ENCODE measurements at regions not wholly inside any gene's neighbourhood (a gene's known extent, or its start where the extent isn't known, plus 50 kb on each side); places are given as distances from the start of the nearest gene placed in this dataset.

DNA sequence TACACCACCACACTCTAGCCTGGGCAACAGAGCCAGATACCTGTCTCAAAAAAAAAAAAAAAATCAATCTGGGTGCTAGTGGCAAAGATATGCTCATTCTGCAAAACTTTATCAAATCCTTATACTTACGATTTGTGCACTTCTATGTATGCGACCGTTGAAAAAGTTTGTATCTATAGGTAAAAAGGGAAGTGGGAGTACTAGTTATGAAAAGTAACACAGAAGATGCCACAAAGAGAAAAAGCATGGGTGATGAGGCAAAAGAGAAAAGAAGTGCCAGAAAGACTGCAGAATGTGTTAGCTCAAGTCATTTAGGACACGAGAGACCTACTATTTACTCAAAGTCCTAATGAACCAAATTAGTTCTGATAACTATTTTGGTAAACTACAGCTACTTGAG, 407.8 kb downstream of the SHQ1 start:
- Mint-ChIP-seq H3K4me1 (peaks cover 47 to 93% (median 75%) of the 10 kb centered on the region in 4 donors), H3K27ac (no peak overlapping the region), H3K4me3 (peak overlapping the region in 1 of 4 donors; percentile 11), H3K27me3 (no peaks in the 10 kb centered on the region), H3K9me3 (no peaks in the 10 kb centered on the region), H3K36me3 (peaks cover 27% of the 10 kb centered on the region)
- no peaks in the 10 kb centered on the region for H3K27me3 ChIP-seq (ENCODE audit: control insufficient read depth, insufficient read depth, low read length)
- H3K4me3 ChIP-seq (ENCODE audit: low read depth, low read length), result no peak overlapping the region
- no peak overlapping the region for H3K27ac ChIP-seq (ENCODE audit: insufficient read depth, low read length, poor library complexity, severe bottlenecking)
- H3K36me3 ChIP-seq (ENCODE audit: control insufficient read depth, insufficient read depth, low read length), result peaks cover 25% of the 10 kb centered on the region
- ATAC-seq (ENCODE audit: low read depth in 2 of 2), result no peak
- DNase-seq, result no peak
- peaks cover 33% of the 10 kb centered on the region for H3K4me1 ChIP-seq (ENCODE audit: control insufficient read depth, insufficient read depth, low read length, poor library complexity, severe bottlenecking)
- no peaks in the 10 kb centered on the region for H3K9me3 ChIP-seq (ENCODE audit: control insufficient read depth in 2 of 2, low read length in 2 of 2)

DNA sequence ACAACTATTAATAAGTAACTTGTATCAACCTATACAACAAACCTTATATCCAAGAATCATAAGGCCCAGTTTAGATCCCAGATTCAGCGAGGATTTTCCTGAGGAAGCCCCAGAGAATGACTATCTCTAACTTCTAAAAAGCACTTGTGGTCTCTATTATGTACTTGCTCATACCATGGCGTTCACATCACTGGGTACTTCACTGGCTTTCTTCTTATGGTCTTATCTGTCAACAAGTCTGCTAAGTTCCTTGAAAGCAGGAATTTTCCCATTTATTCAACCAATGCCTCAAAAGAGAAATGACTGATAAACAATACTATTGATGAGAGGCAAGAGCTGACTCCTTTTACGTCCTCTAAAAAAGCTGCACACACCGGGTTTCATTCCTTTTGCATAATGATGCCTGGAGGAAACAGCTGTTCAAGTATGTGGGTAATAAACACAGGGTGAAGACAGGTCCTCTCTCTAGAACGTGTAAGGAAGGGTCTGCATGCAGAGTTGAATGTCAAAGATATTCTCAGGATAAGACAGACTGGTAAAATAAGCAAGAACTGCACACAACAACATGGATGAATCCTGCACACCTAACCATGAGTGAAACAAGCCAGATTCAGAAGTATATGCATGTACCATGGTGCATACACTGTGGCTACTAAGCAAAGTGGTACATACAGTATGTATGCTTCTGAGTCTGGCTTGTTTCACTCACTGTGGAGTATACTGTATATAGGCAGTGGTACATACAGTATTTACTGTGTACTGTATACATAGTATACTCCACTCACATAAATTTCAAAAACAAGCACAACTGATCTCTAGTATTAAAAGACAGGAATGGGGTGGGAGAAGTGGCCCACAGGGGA, 408.7 kb downstream of the SHQ1 start:
- ATAC-seq (ENCODE audit: low read depth in 2 of 2) (peak; percentile 29 to 35), DNase-seq (no peak)
- Histone ChIP-seq H3K9me3 (ENCODE audit: control insufficient read depth in 2 of 2, low read length in 2 of 2) (no peaks in the 10 kb centered on the region), H3K4me1 (ENCODE audit: control insufficient read depth, insufficient read depth, low read length, poor library complexity, severe bottlenecking) (peaks cover 28% of the 10 kb centered on the region), H3K27me3 (ENCODE audit: control insufficient read depth, insufficient read depth, low read length) (no peaks in the 10 kb centered on the region), H3K27ac (ENCODE audit: insufficient read depth, low read length, poor library complexity, severe bottlenecking) (no peak overlapping the region), H3K4me3 (ENCODE audit: low read depth, low read length) (no peak overlapping the region), H3K36me3 (ENCODE audit: control insufficient read depth, insufficient read depth, low read length) (peaks cover 25% of the 10 kb centered on the region)
- no peaks in the 10 kb centered on the region for H3K27me3 Mint-ChIP-seq
- H3K36me3 Mint-ChIP-seq, result peaks cover 31% of the 10 kb centered on the region
- H3K4me1 Mint-ChIP-seq, result peaks cover 45 to 88% (median 75%) of the 10 kb centered on the region in 4 donors
- H3K9me3 Mint-ChIP-seq, result no peaks in the 10 kb centered on the region
- H3K27ac Mint-ChIP-seq, result peak overlapping the region in 1 of 3 donors; percentile 6
- peak overlapping the region in 2 of 4 donors; percentile 11 to 38 for H3K4me3 Mint-ChIP-seq

DNA sequence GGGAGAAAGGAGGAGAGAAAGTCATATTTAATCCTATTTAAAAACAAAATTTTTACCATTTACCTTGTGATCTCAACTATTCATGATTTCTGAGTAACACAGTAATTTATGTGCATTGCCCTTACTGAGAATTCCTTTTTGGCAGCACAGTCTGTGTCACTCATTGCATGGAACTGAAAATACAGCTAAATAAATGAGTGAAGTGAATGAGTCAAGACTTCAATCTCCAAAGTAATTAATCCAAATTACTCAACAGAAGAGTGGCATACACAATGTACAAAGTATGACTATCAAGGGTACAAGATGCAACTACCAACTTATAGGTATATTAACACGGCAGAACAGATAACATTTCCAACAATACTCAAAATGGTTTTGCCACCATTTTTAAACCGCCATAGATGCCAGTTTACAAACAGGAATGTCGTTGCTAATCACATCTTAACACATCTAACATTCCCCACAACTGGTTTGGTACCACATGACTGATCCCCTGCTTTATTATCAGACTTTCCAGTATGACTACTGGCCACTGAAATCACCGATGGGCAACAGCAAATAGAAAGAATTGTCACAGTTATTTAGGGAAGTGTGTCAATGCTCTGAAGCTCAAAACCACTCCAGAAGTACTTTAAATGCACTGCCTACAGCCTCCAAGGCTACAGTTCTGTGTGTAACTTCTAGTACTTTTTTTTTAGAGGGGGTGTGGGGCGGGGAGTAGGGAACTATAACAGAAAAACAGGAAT, 410.4 kb downstream of the SHQ1 start:
- ATAC-seq (ENCODE audit: low read depth in 2 of 2), result no peak

DNA sequence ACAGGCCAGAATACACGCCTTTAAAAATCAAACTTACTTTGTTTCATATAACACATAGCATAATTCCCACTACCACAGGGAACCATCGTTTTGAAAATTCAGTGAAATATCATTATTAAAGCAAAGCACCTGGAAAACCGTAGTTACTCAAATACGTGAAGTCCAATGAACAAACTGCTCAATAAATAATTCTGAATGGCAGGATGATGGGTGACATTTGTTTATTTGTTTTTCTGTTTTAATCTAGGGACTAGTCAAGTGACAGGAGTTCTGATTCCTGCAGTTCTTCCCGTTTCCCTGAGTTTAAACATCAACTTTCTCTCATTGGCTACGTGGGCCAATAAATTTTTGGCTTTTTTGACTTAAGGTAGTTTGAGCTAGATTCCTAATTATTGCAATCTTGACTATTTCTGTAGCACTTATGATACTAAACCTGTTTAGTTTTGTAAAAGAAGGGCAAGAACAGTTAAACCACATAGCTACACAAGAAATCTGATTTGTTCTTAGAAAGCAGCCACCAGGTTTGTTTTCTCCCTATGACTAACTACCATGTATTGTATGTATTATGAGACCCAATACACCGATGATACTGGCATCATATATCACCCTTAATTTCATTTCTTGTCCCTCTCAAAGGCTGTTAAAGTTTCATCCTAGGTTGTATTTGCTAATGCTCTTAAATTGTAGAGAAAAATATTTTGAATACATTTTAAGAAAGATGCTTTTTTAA, 411.2 kb downstream of the SHQ1 start:
- ATAC-seq (ENCODE audit: low read depth in 2 of 2), result peak; percentile 40 to 43

More for the DNA sequence above, 410.4 kb downstream of the SHQ1 start:
- Mint-ChIP-seq H3K4me1 (peaks cover 45 to 87% (median 73%) of the 10 kb centered on the region in 4 donors), H3K27me3 (no peaks in the 10 kb centered on the region), H3K36me3 (peaks cover 26% of the 10 kb centered on the region), H3K27ac (peak overlapping the region in 2 of 3 donors; percentile 32 to 38), H3K9me3 (no peaks in the 10 kb centered on the region), H3K4me3 (peak overlapping the region in 3 of 4 donors; percentile 11 to 22 (median 11))
- H3K36me3 ChIP-seq (ENCODE audit: control insufficient read depth, insufficient read depth, low read length), result peaks cover 25% of the 10 kb centered on the region
- no peak overlapping the region for H3K27ac ChIP-seq (ENCODE audit: insufficient read depth, low read length, poor library complexity, severe bottlenecking)
- no peak for DNase-seq
- peaks cover 13% of the 10 kb centered on the region for H3K4me1 ChIP-seq (ENCODE audit: control insufficient read depth, insufficient read depth, low read length, poor library complexity, severe bottlenecking)
- H3K27me3 ChIP-seq (ENCODE audit: control insufficient read depth, insufficient read depth, low read length), result no peaks in the 10 kb centered on the region
- peak overlapping the region; percentile 20 for H3K4me3 ChIP-seq (ENCODE audit: low read depth, low read length)
- no peaks in the 10 kb centered on the region for H3K9me3 ChIP-seq (ENCODE audit: control insufficient read depth in 2 of 2, low read length in 2 of 2)

DNA sequence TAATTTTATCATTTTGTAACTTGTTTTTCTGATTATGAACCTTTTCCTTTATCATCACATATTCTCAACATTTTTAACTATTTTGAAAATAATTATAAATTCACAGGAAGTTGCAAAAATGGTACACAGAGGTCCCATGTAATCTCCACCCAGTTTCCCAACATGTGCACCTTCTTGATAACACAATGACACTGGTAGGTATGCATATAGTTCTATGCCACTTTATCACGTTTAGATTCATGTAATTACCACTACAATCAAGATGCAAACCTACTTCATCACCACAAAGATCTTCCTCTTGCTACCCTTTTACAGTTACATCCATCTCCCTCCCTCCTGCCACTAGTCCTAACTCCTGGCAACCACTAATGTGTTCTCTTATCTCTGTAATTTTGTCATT, 413.9 kb downstream of the SHQ1 start:
- Histone ChIP-seq H3K27ac (ENCODE audit: insufficient read depth, low read length, poor library complexity, severe bottlenecking) (no peak overlapping the region), H3K4me3 (ENCODE audit: low read depth, low read length) (no peak overlapping the region), H3K4me1 (ENCODE audit: control insufficient read depth, insufficient read depth, low read length, poor library complexity, severe bottlenecking) (peaks cover 4% of the 10 kb centered on the region), H3K27me3 (ENCODE audit: control insufficient read depth, insufficient read depth, low read length) (no peaks in the 10 kb centered on the region), H3K9me3 (ENCODE audit: control insufficient read depth in 2 of 2, low read length in 2 of 2) (no peaks in the 10 kb centered on the region), H3K36me3 (ENCODE audit: control insufficient read depth, insufficient read depth, low read length) (peaks cover 14% of the 10 kb centered on the region)
- no peak for DNase-seq
- Mint-ChIP-seq H3K9me3 (no peaks in the 10 kb centered on the region), H3K27ac (no peak overlapping the region), H3K27me3 (no peaks in the 10 kb centered on the region), H3K36me3 (peaks cover 26% of the 10 kb centered on the region), H3K4me3 (peak overlapping the region in 2 of 4 donors; percentile 1 to 6), H3K4me1 (peaks cover 51 to 84% (median 65%) of the 10 kb centered on the region in 4 donors)
- no peak for ATAC-seq (ENCODE audit: low read depth in 2 of 2)

More for the DNA sequence above, 411.2 kb downstream of the SHQ1 start:
- H3K36me3 Mint-ChIP-seq, result peaks cover 26% of the 10 kb centered on the region
- H3K4me3 ChIP-seq (ENCODE audit: low read depth, low read length), result no peak overlapping the region
- no peaks in the 10 kb centered on the region for H3K27me3 Mint-ChIP-seq
- peak overlapping the region in 2 of 4 donors; percentile 11 to 22 for H3K4me3 Mint-ChIP-seq
- peaks cover 8% of the 10 kb centered on the region for H3K4me1 ChIP-seq (ENCODE audit: control insufficient read depth, insufficient read depth, low read length, poor library complexity, severe bottlenecking)
- DNase-seq, result peak in 1 of 3 donors; percentile 45
- H3K36me3 ChIP-seq (ENCODE audit: control insufficient read depth, insufficient read depth, low read length), result peaks cover 25% of the 10 kb centered on the region
- H3K4me1 Mint-ChIP-seq, result peaks cover 53 to 87% (median 75%) of the 10 kb centered on the region in 4 donors
- H3K9me3 ChIP-seq (ENCODE audit: control insufficient read depth in 2 of 2, low read length in 2 of 2), result no peaks in the 10 kb centered on the region
- no peaks in the 10 kb centered on the region for H3K9me3 Mint-ChIP-seq
- no peak overlapping the region for H3K27ac Mint-ChIP-seq
- H3K27ac ChIP-seq (ENCODE audit: insufficient read depth, low read length, poor library complexity, severe bottlenecking), result no peak overlapping the region
- no peaks in the 10 kb centered on the region for H3K27me3 ChIP-seq (ENCODE audit: control insufficient read depth, insufficient read depth, low read length)

DNA sequence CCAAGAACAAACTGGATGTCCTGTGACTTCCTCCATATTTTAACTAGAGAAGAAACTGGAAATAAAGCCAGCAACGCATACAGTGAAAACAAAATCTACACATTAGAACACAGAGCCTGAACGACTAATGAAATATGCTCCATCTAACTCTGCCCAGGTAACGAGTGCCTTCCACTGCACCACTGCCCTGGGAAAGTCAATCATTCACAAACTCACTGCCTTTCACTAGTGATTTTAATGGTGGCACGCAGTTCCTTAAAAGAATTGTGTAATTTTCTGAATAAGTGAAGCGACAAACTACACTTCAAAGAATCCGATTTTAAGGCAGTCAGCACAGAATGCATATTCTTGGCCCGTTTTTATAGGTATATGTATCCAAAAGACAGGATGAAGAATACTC, 416.0 kb downstream of the SHQ1 start:
- peaks cover 12% of the 10 kb centered on the region for H3K36me3 Mint-ChIP-seq
- H3K4me3 Mint-ChIP-seq, result peak overlapping the region in 2 of 4 donors; percentile 15 to 35
- H3K9me3 ChIP-seq (ENCODE audit: control insufficient read depth in 2 of 2, low read length in 2 of 2), result no peaks in the 10 kb centered on the region
- H3K4me1 Mint-ChIP-seq, result peaks cover 53 to 83% (median 62%) of the 10 kb centered on the region in 4 donors
- H3K27ac ChIP-seq (ENCODE audit: insufficient read depth, low read length, poor library complexity, severe bottlenecking), result no peak overlapping the region
- peaks cover 8% of the 10 kb centered on the region for H3K4me1 ChIP-seq (ENCODE audit: control insufficient read depth, insufficient read depth, low read length, poor library complexity, severe bottlenecking)
- ATAC-seq (ENCODE audit: low read depth in 2 of 2), result no peak
- H3K36me3 ChIP-seq (ENCODE audit: control insufficient read depth, insufficient read depth, low read length), result no peaks in the 10 kb centered on the region
- DNase-seq, result no peak
- H3K27me3 ChIP-seq (ENCODE audit: control insufficient read depth, insufficient read depth, low read length), result no peaks in the 10 kb centered on the region
- H3K27ac Mint-ChIP-seq, result peak overlapping the region in 1 of 3 donors; percentile 7
- H3K9me3 Mint-ChIP-seq, result no peaks in the 10 kb centered on the region
- no peak overlapping the region for H3K4me3 ChIP-seq (ENCODE audit: low read depth, low read length)
- H3K27me3 Mint-ChIP-seq, result no peaks in the 10 kb centered on the region

DNA sequence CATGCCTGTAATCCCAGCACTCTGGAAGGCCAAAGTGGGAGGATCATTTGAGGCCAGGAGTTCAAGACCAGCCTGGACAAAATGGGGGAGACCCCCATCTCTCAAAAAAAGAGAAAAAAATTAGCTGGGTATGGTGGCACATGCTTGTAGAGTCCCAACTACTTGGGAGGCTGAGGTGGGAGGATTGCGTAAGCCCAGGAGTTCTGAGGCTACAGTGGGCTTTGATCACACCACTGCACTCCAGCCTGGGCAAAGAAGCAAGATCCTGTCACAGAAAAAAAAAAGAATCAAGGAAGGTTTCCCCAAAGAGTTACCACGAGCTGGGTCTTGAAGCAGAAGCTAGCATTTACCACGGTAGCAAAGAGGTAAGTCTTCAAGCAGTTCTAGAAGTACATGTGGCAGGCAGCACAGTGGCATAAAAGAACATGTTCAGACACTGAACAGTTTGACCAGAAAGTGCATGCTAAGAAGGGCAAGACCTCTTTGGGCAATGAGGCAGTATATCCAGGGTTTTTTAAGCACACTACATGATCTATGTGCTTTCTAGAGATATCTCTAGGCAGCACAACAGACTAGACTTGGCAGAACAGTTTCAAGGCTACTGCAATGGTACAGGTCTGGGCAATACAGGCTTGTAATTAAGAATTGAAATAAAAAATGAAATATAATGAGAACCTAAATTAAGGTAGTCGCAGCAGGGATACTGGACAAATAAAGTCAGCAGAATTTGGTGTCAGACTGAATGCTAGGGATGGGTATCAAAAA, 418.5 kb downstream of the SHQ1 start:
- Mint-ChIP-seq H3K36me3 (peaks cover 13% of the 10 kb centered on the region), H3K27me3 (no peaks in the 10 kb centered on the region), H3K27ac (peak overlapping the region in 2 of 3 donors; percentile 11 to 59), H3K9me3 (no peaks in the 10 kb centered on the region), H3K4me3 (peak overlapping the region in 3 of 4 donors; percentile 5 to 9 (median 8)), H3K4me1 (peaks cover 68 to 95% (median 74%) of the 10 kb centered on the region in 4 donors)
- no peaks in the 10 kb centered on the region for H3K9me3 ChIP-seq (ENCODE audit: control insufficient read depth in 2 of 2, low read length in 2 of 2)
- ATAC-seq (ENCODE audit: low read depth in 2 of 2), result no peak
- H3K27ac ChIP-seq (ENCODE audit: insufficient read depth, low read length, poor library complexity, severe bottlenecking), result no peak overlapping the region
- H3K36me3 ChIP-seq (ENCODE audit: control insufficient read depth, insufficient read depth, low read length), result no peaks in the 10 kb centered on the region
- DNase-seq, result no peak
- no peak overlapping the region for H3K4me3 ChIP-seq (ENCODE audit: low read depth, low read length)
- H3K27me3 ChIP-seq (ENCODE audit: control insufficient read depth, insufficient read depth, low read length), result no peaks in the 10 kb centered on the region
- H3K4me1 ChIP-seq (ENCODE audit: control insufficient read depth, insufficient read depth, low read length, poor library complexity, severe bottlenecking), result peaks cover 12% of the 10 kb centered on the region
